Suprapubic skin (tissue), 4 donors: ENCODE measurements at regions not wholly inside any gene's neighbourhood (a gene's known extent, or its start where the extent isn't known, plus 50 kb on each side); places are given as distances from the start of the nearest gene placed in this dataset.

Experiments
- CTCF ChIP-seq, 2 donors: fragments of 200-600 bp in 1 of 2; fragments of 450-650 bp in 1 of 2; sonication (generic) in 1 of 2; IDR thresholded peaks; one replicate each; pipeline ENCODE4 v1.5.1; 2016 to 2019; ENCODE audit warnings: antibody characterized with exemption in 2 of 2, mild to moderate bottlenecking in 1 of 2, moderate library complexity in 1 of 2
- POLR2A ChIP-seq, 2 donors: fragments of 450-650 bp; IDR thresholded peaks; one replicate each; pipeline ENCODE4 v1.6.1; 2017; ENCODE audit warnings: antibody characterized with exemption in 2 of 2, mild to moderate bottlenecking in 2 of 2, moderate library complexity in 2 of 2
- POLR2AphosphoS5 ChIP-seq, 3 donors: sonication (generic); formaldehyde crosslinking; IDR thresholded peaks; one replicate each; pipeline ENCODE4 v1.6.1; 2017; ENCODE audit warnings: antibody characterized with exemption in 3 of 3

GRCh38 chr6:92147246-92147645 is 1272.1 kb downstream of the EPHA7 start:
- TF ChIP-seq POLR2AphosphoS5 (IDR thresholded peaks at IDR 0.05) (no peak), POLR2A (IDR thresholded peaks at IDR 0.05) (no peak), CTCF (IDR thresholded peaks at IDR 0.05) (no peak)
